KG1 (cell line): ENCODE measurements at regions not wholly inside any gene's neighbourhood (a gene's known extent, or its start where the extent isn't known, plus 50 kb on each side); places are given as distances from the start of the nearest gene placed in this dataset.

Experiments used
- DNase-seq: peaks from one replicate; lab custom pipeline; 2025; lab: John Stamatoyannopoulos, UW

DNA sequence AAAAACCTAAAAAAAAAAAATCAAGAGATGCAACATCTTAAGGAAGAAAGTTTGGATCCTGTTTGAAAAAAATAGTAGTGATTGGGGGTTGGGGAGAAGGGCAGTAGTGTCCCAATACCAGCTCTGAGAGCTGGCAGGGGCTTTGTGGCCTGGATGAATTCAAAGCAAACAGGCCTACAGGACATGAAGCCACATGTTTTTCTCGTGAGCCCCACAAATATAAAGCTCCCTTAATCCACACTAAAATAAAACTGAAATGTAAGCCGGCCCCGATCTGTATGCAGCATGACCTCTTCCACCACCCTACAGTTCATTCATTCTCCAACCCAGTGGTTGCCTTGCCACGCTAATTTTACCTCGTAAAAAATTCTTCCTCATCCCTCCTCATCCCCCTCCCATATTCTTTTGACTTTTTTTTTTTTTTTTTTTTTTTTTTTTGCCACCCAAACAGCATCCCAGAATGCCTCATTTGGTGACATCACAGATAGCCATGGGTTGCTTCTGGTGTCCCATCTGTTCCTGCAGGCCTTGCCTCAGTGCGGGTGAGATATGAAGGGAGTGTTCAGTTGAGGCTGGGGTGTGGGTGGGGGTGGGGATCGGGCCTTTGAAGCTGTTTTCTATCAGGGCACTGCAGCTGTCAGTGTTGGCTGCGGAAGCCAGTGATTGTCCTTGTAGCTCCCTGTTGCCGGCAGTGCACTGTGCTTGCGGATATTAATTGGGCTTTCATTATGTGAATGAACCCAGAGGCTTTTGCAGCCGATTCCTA, 81.6 kb upstream of the NFIB start:
- DNase-seq, result no peak

DNA sequence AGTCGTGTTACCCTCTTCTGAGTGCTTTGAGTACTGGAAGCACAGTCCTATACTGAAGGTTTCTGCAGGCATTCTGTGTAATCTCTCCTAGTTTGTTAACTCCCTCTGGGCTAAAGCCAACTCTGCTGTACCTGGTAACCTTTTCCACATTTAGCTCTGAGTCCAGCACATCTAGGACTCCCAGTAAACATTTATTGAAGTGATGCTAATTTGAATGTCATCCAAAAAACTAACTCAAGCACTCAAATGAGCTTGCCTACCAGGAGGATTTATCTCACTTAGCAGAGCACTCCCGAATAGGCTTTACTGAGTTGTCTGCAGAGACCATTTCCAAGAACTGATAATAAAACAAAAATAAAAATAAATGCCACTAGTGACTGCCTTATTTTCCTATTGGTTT, 79.5 kb upstream of the NFIB start:
- DNase-seq, result no peak

DNA sequence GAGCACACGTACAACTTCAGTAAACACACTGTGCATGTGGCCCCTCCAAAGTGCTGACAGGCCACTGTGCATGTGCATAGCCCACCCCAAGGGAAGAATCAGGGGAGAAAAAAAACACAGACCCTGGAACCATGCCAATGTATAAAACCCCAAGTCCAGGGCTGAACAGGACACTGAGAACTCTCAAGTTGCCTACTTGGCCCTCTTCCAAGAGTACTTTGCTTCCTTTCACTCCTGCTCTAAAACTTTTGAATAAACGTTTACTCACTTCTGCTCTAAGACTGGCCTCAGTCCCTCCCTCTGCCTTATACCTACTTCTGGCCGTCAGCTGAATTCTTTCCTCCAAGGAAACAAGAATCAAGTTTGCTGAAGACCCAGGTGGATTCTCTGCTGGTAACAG, 77.7 kb upstream of the NFIB start:
- no peak for DNase-seq

DNA sequence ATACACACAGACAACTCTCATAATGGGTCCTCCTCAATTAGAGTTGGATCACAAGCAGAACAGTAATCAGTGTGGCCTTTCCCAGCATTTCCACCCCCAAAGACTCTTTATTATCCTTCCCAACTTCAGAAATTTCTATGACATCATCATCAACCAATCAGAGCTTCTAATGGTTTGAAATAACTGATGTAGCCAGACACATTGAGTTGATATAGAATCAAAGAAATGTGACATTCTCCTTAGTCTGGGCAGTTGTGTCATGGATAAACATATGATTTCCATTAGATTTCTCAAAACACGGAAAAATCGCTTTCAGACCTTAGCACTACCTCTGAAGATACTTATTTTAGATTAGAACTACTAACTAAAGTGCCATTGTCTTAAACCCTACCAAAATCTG, 75.7 kb upstream of the NFIB start:
- DNase-seq, result no peak

DNA sequence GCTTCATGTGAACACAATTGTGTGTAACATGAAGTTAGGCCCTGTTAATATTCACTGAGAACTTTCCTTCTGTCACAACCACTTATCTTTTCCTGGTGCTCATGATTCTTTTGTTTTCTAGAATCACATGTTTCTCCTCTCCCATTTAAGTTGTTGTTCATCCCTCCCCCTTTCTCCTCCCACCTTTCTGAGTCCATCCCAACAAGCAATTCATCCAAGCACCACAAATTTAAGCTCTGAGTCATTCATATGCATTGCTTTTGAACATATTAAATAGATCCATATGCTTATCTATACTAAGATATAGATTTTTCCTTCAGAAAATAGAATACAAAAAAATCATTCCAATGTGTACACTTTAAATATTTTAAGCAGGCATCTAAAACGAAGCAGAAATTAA, 75.2 kb upstream of the NFIB start:
- DNase-seq, result no peak

DNA sequence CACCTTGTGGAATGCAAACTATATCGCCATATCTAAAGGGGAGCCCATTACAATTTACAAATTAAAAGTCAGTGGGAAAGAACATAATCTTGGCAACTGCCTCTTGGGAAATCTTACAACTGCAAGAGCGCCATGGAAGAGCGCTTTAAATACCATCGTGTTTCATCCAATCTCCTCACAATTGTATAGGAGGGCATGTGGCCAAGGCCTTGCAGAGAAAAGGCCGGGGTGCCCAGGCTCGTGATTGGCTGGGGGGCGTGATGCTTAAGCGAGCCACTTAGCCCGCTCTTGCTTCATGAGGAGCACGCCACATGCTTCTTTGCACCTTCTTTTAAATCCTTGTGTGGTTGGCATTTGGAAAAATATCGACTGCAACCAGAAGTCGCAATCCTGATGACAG, 69.8 kb upstream of the NFIB start:
- DNase-seq, result no peak

DNA sequence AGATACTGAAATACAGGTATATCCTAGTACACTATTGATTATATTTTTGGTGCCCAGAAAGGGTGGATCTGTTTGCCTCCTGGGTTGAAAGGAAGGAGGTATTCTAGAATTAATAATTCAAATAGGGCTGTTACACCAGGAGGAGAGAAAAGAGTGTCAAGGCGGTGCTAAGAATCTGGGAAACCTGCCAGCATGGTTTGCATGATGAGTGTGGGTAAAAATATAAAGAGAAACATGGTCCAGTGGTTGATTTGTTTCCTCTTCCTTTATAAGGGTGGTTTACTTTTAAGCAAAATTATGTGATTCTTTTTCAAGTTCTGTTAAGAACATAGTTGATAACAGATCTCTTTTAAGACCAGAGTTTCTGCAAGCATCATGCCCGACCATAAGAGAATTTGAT, 69.4 kb upstream of the NFIB start:
- DNase-seq, result no peak

DNA sequence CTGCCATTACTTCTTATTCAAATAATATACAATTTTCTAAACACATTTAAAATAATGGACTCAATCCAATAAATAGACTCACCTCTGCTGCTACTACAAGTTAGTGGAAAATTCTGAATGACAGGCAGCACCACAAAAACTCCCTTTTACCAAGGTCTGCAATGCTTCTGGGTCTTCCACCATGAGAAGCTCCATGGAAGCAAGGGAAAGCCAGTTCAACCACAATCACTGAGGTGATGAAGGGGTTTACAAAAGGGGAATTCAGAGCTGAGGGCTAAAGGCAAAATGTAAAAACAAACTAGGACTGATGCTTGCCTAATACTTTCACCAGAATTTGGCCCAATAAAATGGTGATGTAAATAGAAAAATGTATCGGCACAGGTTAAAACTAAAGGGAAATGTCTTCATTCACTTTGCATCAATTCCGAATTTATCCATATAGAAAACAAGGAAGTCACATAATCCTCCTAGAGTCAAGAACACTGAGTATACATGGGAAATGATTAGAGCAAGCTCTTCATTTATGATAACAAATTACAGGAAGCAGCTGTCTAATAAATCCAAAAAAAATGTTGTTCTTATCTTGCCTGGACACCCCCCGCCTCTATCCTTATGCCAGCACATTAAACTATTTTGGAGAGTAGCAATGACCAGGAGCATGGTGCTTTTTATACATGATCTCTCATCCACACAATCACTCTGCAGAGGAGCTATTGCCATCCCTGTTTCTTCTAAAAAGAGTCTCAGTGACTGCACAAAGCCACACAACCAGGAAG, 66.3 kb upstream of the NFIB start:
- DNase-seq, result no peak

DNA sequence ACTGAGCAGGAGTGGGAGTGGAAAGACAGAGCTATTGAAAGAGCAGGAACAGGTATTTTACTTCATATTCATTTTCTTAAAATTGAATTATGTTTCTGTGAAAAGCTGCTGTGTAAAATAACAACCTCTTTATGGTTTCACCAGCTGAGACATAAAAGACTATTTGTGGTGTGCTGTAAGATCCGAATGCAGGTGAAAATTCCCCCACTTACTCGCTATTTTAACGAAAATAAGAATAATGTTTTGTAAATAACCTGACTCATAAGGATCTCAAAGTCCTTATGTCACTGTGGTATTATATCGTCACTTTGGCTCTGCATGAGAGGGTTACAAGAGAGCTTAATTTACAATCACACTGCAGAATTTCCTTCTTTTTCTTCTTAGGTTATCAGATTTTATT, 65.3 kb upstream of the NFIB start:
- no peak for DNase-seq

DNA sequence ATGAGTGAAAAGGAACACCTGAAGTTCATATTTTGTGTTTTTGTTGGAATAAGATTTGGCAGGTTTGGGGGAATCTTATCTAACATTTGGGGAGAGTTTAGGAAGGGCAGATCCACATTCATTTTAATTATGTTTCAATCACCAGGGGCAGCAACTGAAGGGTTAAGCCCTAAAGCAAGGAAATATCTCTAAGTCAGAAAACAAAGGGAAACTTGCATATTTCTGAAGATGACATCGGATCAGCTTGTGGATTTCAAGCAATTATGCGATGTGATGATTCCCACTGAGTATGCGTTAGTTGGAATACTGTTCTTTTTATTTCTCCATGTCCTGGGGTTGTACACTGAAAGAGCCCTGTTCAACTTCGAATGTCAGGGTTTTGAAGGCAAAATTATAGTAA, 59.8 kb upstream of the NFIB start:
- no peak for DNase-seq

DNA sequence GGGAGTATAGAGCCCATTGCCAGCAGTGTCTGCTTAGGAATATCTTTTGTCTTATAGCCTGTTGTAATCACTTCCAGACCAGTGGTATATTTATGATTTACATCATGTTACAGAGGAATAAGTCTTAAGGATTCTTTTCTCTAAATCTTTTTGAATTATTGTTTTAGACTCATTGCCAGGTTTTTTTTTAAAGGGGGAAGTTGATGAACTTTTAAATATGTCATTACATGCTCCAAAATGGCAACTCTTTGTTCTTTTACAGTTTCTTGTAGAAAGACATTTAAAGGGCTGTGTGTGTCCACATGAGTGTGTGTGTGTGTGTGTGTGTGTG, 59.4 kb upstream of the NFIB start:
- DNase-seq, result no peak

DNA sequence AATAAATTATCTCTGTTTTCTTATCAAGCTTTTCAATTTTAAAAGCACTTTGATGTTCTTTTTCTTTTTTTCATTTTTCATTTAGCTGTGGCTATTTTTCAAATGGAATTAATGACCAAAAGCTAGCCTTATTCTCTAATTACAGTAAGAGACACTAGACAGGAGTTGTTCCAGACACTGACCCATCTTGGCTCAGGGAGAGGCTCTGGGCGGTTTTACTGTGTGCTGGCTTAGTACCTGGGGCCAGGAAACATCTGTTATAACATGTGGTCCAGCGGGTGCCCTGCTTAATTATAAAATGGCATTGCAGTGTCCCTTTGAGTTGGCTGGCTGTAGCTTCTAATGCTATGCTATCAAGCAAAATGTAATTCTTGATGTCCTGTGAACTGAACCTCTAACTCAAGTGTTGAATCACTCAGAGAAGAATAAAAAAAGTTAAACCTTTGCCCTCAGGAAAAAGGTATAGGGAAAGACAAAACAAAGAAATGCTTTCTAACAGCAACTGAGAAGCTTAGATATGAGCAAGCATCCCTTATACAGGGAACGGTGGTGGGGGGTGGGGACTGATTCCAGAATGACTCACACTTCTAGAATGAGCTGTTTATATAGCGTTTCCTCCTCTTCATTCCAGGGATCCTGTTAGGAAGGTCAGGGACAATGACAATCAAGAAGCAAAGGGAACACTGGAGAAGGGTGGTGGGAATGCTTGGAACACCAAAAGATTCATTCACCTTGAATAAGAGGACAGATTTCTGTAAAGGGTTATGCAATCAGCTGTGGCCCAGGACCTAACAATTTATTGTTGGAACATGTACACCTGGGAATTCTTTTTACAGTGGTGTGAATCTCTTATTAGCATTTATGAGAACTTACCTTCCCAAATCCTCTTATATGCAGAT, 58.7 kb upstream of the NFIB start:
- DNase-seq, result no peak

DNA sequence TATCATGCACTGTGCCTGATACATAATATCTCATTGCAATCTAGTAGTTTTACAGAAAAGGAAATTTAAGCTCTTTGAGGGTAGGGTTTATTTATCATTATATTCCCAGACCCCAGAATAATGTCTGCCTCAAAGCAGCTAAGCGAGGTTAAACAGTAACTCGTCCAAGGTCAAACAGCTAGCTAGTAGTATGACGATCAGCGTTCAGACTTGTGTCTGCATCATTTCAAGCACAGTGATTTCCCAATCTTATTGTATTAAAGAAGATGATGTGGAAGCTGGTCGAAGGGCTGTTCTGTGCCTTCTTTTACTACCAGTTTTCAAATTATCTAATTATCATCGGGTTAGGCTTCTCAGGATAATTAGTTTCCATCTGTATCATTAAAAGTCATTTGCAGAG, 55.1 kb upstream of the NFIB start:
- DNase-seq, result no peak

DNA sequence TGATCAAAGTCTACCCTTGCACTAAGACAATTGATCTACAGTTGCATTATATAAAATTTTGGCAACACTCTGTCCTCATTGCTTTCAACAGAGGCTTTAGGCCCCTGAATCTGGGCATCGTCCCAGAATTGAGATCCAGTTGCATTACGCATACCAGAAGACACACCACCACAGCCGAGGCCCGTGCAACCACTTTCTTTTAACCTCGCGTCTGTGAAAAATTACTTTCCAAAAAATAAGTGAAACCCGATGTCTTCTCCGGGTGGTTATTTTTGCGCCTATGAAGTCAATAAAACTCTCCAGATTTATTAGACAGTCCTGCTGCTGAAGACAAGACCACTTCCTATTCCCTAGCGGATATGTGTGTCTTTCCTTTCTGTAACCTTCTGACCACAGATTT, 52.1 kb upstream of the NFIB start:
- DNase-seq, result no peak

DNA sequence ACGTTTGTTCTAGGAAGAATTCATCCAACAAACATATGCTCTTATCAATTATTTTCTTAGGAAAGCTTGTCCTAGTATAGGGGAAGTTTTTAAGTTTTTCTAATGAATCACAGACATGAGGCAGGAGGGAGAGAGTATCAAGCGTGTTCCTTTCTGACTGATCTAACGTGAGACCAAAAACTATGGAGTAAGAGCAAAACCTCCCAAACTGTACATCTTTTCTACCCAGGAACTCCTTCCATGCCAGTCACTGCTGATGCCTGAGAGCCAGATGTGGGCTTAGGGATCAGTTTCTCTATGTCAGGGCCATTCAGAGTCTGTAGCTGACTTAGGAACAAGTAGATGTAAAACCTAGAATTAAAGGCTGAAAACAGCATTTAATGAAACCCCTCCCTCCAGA, 51.7 kb upstream of the NFIB start:
- DNase-seq, result no peak
